Left renal cortex interstitium (tissue), 4 donors: ENCODE measurements at regions not wholly inside any gene's neighbourhood (a gene's known extent, or its start where the extent isn't known, plus 50 kb on each side); places are given as distances from the start of the nearest gene placed in this dataset.

ENCODE experiments used
- DNase-seq, 4 donors: peaks; one replicate each; pipeline ENCODE4 v3.0.0-alpha.2; 2013; ENCODE audit warnings: low read depth in 4 of 4, low spot score in 2 of 4, missing footprints in 1 of 4

DNA sequence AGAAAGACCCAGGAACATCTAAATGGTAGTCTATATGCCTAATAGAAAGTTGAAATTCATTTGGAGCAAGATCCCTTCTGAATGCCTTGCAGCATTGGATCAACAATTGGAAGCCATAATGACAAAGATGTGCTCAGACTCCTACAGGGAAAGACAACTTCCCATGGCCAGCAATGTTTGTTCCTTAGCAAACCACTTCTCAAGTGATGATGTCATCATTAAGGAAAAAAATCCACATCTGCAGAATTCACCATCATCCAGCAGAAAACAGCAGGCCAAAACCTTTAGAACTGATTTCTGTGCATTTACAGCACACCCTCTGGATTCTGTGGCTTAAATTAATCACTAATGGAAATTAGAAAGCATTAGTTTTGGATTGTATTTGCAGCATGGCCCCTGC is 82.4 kb upstream of the ZIC3 start:
- DNase-seq: no peak

DNA sequence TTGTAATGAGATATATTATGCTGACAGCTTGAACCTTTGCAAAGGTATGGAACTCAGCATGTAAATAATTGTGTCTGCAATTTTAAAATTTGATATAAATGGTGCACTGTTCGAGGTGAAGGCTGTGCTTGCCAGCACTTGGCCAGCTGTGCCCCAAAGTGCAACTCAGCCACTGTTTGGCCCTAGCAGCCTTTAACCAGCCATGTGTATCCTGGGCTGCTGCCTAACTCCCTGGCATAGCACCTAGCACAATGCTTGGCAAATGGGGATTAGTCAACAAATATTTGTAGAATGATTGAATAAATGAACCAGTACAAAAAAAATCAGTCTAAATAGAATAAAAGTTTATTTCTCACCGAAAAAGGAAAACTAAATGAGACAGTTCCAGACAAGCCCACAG is 83.8 kb upstream of the ZIC3 start:
- DNase-seq: no peak

DNA sequence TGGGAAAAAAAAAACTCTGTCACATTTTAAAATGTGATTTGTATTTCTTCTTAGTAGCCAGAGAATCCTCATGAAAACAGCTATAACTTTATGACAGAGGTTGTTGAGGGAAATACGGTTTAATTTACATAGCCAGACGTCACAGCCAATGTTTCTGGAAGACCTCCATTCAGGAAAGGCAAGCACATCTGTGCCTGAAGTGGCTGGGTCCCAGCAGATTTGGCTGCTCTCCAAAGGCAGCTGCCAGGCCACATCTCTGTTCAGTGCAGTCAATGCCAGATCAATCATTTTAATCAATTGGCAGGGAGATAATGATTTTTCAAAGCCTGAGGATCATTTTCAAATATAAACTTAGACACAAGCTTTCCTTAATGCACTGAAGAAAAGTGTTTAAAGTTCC is 86.5 kb upstream of the ZIC3 start:
- no peak for DNase-seq

DNA sequence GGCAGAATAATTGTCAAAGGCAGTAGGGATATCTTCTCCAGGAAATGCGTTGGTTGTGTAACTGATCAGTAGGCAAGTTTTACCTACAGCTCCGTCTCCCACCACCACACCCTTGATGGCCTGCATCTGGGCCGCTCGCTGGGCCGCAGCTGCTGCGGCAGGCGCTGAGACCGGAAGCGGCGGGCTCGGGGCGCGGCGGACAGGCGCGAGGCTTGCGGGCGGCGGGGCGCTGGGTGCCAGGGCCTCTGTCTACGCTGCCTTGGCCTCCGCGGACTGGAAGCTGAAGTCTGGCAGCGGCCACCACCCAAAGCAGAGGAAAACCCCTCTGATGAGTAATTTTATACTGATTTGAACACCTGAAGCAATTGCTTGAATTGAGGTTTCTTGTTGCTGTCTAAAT is 124.2 kb upstream of the ZIC3 start:
- no peak for DNase-seq

DNA sequence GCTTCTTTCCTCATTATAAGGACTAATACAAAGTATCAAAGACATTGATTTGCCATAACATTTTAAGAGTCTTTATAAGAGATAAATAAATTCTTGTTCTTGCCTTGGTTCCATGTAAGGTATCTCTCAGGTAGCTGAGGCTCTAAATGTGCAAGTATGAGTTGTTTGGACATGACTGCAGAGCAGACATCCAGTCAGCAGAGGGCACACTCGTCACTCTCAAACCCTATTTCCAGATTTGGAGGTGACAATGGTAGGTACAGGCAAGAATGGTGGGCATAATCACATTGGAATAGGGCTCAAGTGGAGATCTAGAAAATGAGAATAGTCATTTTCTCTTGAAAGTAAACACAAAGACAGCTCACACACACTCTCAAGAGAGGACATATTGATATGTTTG is 133.3 kb upstream of the ZIC3 start:
- no peak for DNase-seq

DNA sequence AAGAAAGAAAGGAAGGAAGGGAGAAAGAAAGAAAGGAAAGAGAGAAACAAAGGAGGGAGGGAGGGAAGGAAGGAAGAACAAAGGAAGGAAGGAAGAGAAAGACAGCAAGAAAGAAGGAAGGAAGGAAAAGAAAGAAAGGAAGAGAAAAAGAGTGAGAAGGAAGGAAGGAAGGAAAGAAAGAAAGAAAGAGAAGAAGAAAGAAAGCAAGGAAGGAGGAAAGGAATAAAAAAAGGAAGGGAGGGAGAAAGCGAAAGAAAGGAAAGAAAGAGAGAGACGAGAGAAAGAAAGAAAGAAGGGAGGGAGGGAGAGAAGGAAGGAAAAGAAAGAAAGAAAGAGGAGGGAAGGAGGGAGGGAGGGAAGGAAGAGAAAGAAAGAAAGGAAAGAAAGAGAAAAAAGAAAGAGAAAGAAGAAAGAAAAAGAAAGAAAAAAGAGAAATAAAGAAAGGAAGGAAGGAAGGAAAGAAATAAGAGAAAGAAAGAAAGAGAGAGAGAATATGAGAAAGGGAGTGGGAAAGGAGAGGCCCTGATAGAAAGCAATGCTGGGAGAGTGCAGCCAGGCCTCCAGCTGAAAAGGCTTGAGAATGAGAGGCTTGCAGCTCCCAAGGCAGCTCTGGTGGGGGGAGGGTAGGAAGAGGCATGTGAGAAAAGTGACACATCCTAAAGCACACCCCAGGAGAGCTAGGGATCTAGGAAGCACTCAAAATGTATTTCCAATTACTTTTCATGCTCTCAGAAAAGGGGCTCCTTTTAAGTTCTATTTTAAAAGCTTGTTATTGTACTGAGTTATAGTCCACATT is 134.0 kb upstream of the ZIC3 start:
- DNase-seq: no peak

DNA sequence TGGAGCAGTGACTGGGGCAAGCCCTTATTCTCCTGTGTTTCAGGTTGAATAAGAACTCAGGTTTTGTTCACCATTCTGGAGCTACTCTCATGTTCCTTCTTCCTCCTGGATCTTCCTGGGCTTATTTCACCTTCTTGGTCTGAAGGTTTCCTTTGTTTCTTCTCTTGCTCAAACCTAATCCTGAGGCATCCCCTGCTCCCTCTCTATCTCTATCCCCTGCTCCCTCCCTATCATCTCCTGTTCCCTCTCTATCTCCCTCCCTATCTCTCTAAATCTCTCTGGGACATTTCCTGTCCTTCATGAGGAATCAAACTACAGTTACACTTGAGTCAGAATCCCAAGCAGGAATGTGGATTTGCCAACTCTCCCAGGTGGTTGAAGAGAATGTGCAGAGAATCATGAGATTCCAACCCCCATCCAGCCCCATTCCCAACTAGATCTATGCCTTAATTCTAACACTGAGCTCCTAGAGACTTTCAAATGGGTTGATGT is 134.9 kb upstream of the ZIC3 start:
- DNase-seq: no peak

DNA sequence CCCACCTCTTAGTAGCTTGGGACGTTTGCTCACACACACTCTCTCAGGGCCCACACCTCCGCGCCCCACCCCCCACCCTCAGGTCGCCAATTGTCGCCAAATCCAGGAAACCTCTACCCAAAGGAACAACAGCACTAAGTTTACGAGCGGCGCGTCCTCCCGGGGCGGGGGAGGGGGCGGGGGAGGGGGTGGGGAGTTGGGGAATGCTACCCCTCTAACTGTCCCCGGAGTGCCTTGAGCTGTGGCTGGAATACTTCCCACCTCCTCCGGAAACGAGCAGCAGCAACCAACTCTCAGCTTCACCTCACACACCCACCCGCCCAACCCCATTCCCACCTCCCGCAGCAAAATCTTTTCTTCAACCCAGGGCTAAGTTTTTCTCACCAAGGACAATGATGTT is 135.6 kb upstream of the ZIC3 start:
- DNase-seq: no peak

DNA sequence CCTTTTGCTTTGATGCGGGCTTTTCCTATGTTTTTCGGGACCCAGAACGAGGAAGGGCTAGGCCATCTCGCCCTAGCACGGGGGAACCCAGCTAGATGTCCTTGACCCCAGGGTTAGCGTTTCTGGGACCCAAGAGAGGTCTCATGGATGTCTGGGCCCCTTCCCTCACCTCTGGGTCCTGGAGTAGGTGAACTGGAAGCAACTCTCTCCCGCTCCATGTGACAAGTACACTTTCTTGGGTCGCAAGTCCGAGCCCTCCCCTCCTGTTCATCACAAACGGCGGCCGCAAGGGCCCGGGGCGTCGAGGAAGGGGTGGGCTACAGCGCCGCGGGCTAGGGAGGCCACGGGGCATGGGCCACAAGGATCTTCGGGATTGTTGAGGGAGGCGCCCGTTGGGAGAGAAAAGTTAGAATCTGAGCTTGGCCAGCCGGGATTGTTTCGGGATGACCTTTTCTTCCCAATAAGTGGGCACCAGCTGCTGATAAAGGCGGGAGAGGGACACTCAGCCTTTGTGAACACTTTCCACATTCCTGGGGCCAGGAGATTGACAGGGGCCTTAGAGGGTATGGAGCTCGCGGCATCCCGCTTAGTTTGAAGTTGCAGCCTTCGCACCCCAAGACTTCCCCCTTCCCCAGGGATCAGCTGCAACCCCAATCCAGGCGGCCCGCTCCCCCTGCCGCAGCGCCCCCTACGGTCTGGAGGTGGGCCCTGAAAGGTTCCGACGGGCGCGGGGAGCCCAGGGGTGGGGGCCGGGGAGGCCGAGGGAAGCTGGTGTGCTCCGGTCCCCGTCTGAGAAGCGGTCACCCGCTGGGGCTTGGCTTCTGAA is 136.9 kb upstream of the ZIC3 start:
- no peak for DNase-seq

DNA sequence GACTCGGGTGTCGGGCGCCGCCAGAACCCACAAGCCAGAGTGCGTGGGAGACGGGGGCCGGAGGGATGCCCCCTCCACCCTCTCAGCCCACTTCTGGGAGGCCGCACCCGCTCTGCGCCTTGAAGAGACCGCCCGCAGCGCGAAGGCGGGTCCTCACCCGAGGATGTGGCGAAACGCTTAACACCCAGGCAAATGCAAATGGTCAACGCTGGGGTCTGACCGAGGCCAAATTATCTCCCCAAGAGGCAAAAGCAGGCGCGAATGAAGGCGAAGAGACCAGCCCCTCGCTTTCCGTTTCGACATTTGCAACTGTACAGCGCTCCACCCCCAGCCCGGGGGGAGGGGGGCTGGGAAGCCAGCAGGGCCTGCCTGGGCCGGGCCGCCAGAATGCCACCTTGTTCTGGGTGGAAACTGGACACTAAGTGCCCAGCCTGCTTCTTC is 137.7 kb upstream of the ZIC3 start:
- DNase-seq: no peak

DNA sequence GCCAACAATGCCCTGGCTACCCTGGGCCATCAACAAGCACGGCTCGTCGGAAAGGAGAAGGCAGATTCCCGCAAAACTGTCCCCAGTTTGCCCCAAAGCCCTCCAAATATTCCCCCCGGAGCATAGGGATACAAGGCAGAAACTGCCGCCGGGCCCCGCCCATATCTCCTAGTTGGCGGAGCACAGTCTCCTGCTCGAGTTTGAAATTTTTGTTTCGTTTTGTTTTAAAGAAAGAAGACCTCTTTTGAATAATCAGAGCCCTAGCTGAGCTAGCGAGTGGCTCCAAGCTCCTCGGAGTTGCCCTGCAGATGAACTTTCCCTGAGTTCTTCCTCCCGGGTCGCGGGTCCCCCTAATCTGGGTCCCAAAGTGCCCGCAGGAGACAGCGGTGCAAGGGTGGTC is 138.1 kb upstream of the ZIC3 start:
- DNase-seq: no peak

DNA sequence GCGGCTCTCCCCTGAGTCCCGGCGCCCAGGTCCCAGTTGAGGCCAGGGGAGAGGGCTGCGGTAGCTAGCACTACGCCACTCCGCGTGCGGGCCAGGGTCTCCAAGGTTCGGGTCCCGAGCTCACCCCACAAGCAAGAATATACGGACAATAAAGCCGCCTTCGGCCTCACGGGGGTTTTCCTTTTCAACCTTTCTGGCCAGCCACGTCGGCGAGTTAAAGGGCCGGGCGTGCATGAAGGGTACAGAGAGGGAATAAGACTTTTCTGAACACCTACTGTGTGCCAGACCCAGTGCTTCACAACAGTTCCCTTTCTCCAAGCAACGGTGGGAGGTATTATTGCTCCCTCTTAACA is 138.5 kb upstream of the ZIC3 start:
- DNase-seq: no peak

DNA sequence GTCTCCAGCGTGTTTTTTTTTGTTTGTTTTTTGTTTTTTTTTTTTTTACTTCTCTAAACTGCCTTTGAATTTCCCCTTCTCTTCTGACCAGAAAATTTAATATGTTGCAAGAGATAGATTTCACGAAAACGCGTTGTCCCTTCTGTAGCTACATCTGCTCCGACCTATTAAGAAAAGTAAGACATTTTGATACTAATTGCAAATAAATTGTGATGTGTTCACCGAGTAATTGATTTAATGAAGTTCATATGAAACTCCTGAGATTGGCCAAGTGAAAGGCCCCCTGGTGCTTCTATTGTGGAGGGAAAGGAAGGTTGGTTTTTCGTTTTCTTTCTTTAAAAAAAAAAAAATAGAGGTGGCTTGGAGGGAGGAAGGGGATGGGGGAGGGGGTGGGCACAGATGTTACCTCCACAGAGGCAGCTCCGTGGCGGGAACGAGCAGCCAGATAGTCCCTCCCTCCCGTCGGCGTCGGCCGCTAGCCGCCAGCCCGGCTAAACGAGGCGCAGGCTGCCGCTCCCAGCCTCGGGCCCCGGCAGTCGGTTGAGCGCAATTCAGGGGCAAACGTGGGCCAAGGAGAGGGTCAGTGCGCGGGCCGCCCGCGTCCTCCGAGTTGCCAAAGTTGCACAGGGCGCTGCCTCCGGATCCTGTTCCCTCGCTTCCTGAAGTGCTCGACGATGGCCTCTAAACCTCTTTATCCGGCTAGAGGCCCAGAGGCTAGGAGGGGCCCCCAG is 139.1 kb upstream of the ZIC3 start:
- DNase-seq: no peak

DNA sequence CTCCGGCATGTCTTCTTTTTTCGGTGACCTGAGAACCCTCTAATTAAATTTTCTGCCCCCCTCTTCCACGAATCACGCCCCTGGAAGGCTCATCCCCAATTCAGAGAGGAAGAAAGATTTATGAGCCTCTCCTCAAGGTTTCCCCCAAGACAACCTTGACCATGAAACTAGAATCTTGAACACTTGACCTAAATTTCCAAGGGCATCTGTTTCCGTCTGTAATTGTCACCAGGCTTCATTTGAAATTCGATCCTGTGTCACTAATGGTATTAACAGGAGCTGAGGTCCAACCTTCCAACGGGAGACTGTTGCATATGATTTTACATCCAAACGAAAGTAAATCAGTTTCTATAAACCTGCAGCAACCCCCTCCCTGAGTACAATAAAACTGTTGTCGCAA is 139.9 kb upstream of the ZIC3 start:
- no peak for DNase-seq

DNA sequence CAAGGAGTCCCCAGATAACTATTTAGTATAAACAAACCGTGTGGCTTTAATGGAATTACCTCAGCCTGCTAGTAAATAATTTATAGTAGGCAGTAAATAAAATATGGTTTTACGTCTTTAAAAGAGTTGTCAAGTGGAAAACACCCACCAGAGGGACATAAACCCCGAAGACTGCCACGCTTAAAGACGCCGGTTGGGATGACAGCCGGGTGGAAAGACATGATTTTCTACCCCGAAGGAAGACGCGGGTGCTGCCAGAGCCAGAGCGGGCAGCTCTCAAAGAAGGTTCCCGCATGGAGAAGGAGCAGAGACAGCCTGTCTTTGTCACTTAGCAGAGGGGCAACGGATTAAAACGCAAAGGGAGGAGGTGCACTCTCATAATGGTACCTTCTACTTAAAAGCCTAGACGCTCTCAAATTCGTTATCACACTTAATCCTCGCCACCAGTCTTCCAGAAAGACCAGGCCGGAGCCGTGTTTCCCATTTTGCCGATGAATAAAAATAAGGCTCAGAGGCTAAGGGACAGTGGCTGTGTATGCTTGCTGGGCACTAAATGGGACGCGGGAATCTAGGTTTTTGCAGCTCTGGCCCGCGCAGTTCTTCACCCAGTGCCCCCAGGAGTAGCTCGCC is 140.5 kb upstream of the ZIC3 start:
- no peak for DNase-seq

DNA sequence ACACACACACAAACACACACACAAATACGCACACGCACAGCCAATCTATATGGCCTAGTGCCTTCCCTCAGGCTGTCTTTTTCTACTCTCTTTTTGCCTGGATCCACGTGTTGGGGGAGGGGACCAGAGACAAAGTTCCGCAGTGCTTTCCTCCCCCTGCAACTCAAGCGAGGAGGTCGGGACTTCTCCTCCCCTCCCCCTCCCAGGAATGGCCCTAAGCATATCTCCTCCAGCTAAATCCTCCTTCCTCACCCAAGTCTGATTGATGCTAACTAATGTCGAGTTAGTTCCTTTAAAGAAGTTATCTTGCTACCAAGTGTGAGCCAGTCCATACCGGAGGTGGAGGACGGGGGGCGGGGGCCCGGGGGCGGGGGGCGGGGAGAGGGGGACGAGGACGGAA is 141.2 kb upstream of the ZIC3 start:
- no peak for DNase-seq

DNA sequence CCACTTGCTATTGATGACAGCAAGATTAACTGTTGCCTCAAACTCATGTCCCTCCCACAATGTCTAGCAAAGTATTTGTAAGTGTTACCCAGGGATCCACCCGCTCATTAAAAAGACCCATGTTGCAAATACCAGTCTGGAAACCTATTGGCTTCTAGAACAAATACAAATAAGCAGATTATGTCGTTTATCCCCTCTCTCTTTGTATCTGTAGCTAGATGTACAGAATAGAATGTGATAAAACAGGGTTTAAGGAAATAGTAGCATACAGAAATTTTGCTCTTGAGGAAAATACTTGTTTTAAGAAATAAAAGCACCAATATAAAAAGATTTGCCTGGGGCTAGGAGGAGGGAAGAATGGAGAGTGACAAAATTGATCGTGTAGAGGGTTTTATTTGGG is 142.7 kb upstream of the ZIC3 start:
- DNase-seq: no peak

DNA sequence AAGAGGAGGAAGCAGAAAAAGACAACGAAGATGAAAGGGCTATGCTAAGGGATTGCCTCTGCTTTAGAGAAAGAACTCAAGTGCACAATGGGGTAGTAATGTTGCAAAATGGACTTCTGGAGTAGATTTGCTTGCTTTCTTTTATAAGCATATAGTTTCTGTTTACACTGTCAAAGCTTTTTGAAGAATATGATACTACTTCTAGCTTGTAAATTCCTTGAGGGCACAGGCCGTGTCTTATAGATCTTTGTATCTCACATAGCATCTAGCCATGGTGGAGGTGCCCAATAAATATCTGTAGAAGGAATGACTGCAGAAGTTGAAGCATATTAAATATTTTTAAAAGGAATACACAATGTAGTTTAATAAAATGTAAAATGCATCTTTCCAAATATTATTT is 147.8 kb upstream of the ZIC3 start:
- no peak for DNase-seq

DNA sequence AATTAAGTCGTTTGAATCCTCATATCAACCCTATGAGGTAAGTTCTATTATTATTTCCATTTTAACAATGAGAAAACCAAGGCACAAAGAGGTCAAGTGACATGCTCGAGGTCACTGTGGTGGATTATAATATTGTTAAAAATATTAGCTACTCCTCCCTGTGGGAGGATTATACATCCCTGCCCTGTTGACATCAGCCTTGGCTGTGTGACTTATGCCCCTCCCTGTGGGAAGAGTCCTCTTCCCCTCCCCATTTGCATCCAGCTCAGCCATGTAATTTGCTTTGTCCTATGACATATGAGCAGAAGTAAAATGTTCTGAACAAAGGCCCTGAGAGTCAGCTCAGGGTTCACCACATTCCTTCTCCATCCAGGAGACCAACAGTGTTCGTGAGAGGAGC is 152.7 kb upstream of the ZIC3 start:
- no peak for DNase-seq

DNA sequence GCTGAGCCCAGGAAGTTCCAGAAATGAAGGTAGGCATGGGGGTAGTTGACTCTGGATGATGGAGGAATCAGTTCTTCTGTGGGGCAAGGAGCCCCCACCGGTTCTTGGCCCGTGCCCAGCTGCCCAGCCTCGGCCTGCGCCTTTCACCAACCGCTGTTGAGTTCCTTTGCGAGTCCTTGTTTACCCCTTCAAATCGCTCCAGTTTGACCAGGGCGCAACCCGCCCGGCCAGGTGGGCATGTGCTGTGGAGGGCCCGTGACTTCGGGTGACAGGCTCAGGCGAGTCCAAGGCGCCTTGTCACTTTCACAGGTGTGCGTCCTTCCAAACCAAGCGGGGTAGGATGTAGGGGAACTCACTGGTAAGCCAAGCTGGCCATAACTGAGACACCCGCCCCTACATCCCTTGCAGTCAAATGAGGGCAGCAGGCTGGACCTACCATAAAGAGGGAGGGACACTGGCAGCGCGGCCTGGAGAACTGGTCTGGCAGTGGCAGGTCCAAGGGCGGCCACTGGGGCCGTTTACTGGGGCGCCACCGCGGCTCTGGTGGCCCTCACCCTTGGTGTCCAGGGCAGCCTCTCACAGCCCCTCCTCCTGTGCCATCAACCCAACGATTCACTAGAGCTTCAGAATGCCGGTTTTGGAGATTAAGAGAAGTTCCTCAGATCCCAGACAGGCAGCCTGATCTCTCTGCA is 160.3 kb upstream of the ZIC3 start:
- DNase-seq: no peak
